ENCODE measurements at regions not wholly inside any gene's neighbourhood (a gene's known extent, or its start where the extent isn't known, plus 50 kb on each side); places are given as distances from the start of the nearest gene placed in this dataset.

- TF ChIP-seq, protein P1, sequence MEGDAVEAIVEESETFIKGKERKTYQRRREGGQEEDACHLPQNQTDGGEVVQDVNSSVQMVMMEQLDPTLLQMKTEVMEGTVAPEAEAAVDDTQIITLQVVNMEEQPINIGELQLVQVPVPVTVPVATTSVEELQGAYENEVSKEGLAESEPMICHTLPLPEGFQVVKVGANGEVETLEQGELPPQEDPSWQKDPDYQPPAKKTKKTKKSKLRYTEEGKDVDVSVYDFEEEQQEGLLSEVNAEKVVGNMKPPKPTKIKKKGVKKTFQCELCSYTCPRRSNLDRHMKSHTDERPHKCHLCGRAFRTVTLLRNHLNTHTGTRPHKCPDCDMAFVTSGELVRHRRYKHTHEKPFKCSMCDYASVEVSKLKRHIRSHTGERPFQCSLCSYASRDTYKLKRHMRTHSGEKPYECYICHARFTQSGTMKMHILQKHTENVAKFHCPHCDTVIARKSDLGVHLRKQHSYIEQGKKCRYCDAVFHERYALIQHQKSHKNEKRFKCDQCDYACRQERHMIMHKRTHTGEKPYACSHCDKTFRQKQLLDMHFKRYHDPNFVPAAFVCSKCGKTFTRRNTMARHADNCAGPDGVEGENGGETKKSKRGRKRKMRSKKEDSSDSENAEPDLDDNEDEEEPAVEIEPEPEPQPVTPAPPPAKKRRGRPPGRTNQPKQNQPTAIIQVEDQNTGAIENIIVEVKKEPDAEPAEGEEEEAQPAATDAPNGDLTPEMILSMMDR (IDR thresholded peaks at IDR 0.05), result no peak
- no peak for TF ChIP-seq POLR2A (IDR thresholded peaks at IDR 0.05)
Measured at GRCh38 chr2:157931542-157931941, 55.4 kb upstream of the ACVR1 start.

Measured in heart left ventricle (tissue), 13 donors.